Mucosa of descending colon (tissue), 3 donors: ENCODE measurements at regions not wholly inside any gene's neighbourhood (a gene's known extent, or its start where the extent isn't known, plus 50 kb on each side); places are given as distances from the start of the nearest gene placed in this dataset.

Experiments
- ATAC-seq: fragments of 200-7000 bp; cut with Tn5 transposase; one replicate; pipeline ENCODE4 v1.9.1; 2020; ENCODE audit warnings: mild to moderate bottlenecking, moderate library complexity
- DNase-seq, 3 donors: peaks; one replicate each; pipeline ENCODE4 v3.0.0-alpha.2; 2020
- H3K36me3 ChIP-seq: fragments of 200-600 bp; one replicate; pipeline ENCODE4 v1.8.0; 2021; ENCODE audit warnings: low read depth, mild to moderate bottlenecking
- H3K4me1 ChIP-seq: fragments of 200-600 bp; one replicate; pipeline ENCODE4 v1.8.0; 2021; ENCODE audit warnings: low read depth, mild to moderate bottlenecking
- H3K4me3 ChIP-seq: fragments of 200-600 bp; one replicate; pipeline ENCODE4 v1.8.0; 2021; ENCODE audit warnings: mild to moderate bottlenecking
- H3K9me3 ChIP-seq: fragments of 200-600 bp; one replicate; pipeline ENCODE4 v1.8.0; 2021; ENCODE audit warnings: mild to moderate bottlenecking
- CTCF ChIP-seq: fragments of 200-600 bp; IDR thresholded peaks from one replicate; pipeline ENCODE4 v1.8.0; 2022; ENCODE audit warnings: antibody characterized with exemption, mild to moderate bottlenecking
- intact Hi-C, 2 donors: fragments of 100-400 bp; cut with DNase I in 1 of 2; cut with micrococcal nuclease in 1 of 2; formaldehyde crosslinking; loops; one replicate each; pipeline versions ENCODE4 v1.11.0 to v1.11.1; 2022; cut with DNase I, micrococcal nuclease
- donor health status: DM: no; HTN: no; CAD: no; lungs with moderate emphysema.
- donor health status: DM: no; HTN: no; CAD: no.
- donor health status: DM: no; HTN: yes; CAD: no.

- TF ChIP-seq CTCF: no peak
- DNase-seq (no peak), ATAC-seq (no peak)
- Histone ChIP-seq H3K4me3 (no peak overlapping the region), H3K4me1 (no peaks in the 10 kb centered on the region), H3K36me3 (no peaks in the 10 kb centered on the region), H3K9me3 (no peaks in the 10 kb centered on the region)
- intact Hi-C loops: no loop called here
These were observed 85.2 kb upstream of the TGFBR2 start for GRCh38 chr3:30521156-30521715.

GRCh38 chr3:30522476-30522875 lies 83.9 kb upstream of the TGFBR2 start:
- Histone ChIP-seq H3K4me1 (no peaks in the 10 kb centered on the region), H3K36me3 (no peaks in the 10 kb centered on the region), H3K4me3 (no peak overlapping the region), H3K9me3 (no peaks in the 10 kb centered on the region)
- DNase-seq: no peak
- no peak for TF ChIP-seq CTCF
- intact Hi-C loops: no loop called here
- no peak for ATAC-seq

GRCh38 chr3:30523366-30523765 lies 83.0 kb upstream of the TGFBR2 start:
- Histone ChIP-seq H3K9me3 (no peaks in the 10 kb centered on the region), H3K36me3 (no peaks in the 10 kb centered on the region), H3K4me1 (no peaks in the 10 kb centered on the region), H3K4me3 (no peak overlapping the region)
- intact Hi-C loops: no loop called here
- ATAC-seq (no peak), DNase-seq (no peak)
- no peak for TF ChIP-seq CTCF

GRCh38 chr3:30524357-30525040 lies 81.9 kb upstream of the TGFBR2 start:
- no peak overlapping the region for H3K4me3 ChIP-seq
- no peaks in the 10 kb centered on the region for H3K36me3 ChIP-seq
- no peak for DNase-seq
- TF ChIP-seq CTCF: no peak
- ATAC-seq: no peak
- H3K4me1 ChIP-seq: no peaks in the 10 kb centered on the region
- intact Hi-C loops: no loop called here
- H3K9me3 ChIP-seq: no peaks in the 10 kb centered on the region

- H3K36me3 ChIP-seq: no peaks in the 10 kb centered on the region
- intact Hi-C loops: no loop called here
- H3K4me1 ChIP-seq: no peaks in the 10 kb centered on the region
- TF ChIP-seq CTCF: no peak
- H3K4me3 ChIP-seq: no peak overlapping the region
- ATAC-seq (no peak), DNase-seq (no peak)
- H3K9me3 ChIP-seq: no peaks in the 10 kb centered on the region
These were observed 80.4 kb upstream of the TGFBR2 start for GRCh38 chr3:30526031-30526430.

GRCh38 chr3:30527186-30527585 lies 79.2 kb upstream of the TGFBR2 start:
- no peak overlapping the region for H3K4me3 ChIP-seq
- H3K4me1 ChIP-seq: no peaks in the 10 kb centered on the region
- intact Hi-C loops: no loop called here
- TF ChIP-seq CTCF: no peak
- DNase-seq: no peak
- no peaks in the 10 kb centered on the region for H3K36me3 ChIP-seq
- no peaks in the 10 kb centered on the region for H3K9me3 ChIP-seq
- ATAC-seq: no peak
